Smooth muscle cell of the brain vasculature (primary cell): ENCODE measurements at regions not wholly inside any gene's neighbourhood (a gene's known extent, or its start where the extent isn't known, plus 50 kb on each side); places are given as distances from the start of the nearest gene placed in this dataset.

Experiments
- DNase-seq: peaks from one replicate; pipeline ENCODE4 v3.0.0-alpha.2; 2012; ENCODE audit warnings: low read depth, low spot score

GRCh38 chr14:98514016-98514415, 758.0 kb downstream of the BCL11B start:
- DNase-seq, result no peak

- no peak for DNase-seq
These were observed 735.7 kb downstream of the BCL11B start for GRCh38 chr14:98536256-98536655.

GRCh38 chr14:98542316-98542715, 729.7 kb downstream of the BCL11B start:
- no peak for DNase-seq

DNA sequence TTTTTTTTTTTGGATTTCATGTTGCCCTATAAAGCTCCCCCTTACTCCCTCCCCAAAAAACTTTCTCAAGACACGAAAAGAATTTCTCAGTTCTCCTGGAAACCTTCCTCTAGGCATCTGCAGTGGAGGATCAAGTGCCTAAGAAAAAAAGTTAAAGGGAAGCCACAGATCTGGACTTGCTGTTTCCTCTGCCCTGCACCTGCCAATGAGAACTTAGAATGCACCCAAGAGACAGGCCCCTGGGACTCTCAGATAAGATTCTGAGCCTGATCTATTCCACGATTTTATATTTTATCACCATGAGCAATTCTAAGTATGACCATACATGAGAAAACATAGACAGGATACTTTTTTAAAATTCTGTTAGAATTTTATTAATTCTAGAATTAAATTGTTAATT, 728.9 kb downstream of the BCL11B start:
- no peak for DNase-seq

GRCh38 chr14:98544174-98544573, 727.8 kb downstream of the BCL11B start:
- DNase-seq, result no peak

GRCh38 chr14:98545181-98545580, 726.8 kb downstream of the BCL11B start:
- no peak for DNase-seq

DNA sequence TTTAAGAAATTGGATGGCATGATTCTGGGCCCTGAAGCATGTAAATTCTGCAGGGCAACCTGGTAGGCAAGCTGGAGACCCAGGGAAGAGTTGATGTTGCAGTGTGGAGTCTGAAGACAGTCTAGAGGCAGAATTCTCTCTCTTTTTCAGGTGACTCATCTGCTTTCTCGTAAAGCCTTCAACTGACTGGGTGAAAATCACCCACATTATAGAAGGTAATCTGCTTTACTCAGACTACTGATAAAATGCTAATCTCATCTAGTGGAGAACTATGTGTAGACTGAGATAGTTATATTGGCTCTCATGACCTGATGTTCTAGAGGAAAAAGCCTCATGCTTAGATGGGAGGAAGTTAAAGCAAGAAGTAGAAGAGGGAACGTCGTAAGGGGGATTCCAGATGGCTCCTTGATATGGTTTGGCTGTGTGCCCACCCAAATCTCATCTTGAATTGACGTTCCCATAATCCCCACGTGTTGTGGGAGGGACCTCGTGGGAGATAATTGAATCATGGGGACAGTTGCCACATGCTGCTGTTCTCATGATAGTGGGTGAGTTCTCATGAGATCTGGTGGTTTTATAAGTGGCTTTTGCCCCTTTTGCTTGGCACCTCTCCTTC, 723.8 kb downstream of the BCL11B start:
- DNase-seq, result no peak

- no peak for DNase-seq
These were observed 721.0 kb downstream of the BCL11B start for GRCh38 chr14:98551028-98551427.

GRCh38 chr14:98555440-98555839, 716.6 kb downstream of the BCL11B start:
- no peak for DNase-seq

- no peak for DNase-seq
These were observed 708.0 kb downstream of the BCL11B start for GRCh38 chr14:98564006-98564405.

DNA sequence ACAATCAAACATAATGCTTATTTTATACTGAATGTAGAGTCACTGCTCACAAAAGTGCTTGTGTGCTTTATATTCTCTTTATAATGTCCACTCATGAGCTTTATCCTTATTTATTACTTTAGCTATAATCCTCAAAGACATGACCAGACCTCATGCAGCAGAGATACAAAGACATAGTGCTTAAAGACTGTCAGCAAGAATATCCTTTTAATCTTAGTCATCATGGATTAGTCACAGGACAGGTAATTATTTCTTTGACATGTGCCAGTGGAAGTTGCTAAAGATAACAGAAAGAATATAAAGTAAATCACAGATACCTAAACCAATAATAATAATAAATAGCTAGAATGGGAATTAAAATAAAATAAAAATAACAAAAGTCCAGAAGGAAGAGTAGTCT, 707.5 kb downstream of the BCL11B start:
- DNase-seq, result no peak

- DNase-seq, result no peak
These were observed 700.9 kb downstream of the BCL11B start for GRCh38 chr14:98571104-98571503.

GRCh38 chr14:98573082-98573481, 698.9 kb downstream of the BCL11B start:
- DNase-seq, result no peak

DNA sequence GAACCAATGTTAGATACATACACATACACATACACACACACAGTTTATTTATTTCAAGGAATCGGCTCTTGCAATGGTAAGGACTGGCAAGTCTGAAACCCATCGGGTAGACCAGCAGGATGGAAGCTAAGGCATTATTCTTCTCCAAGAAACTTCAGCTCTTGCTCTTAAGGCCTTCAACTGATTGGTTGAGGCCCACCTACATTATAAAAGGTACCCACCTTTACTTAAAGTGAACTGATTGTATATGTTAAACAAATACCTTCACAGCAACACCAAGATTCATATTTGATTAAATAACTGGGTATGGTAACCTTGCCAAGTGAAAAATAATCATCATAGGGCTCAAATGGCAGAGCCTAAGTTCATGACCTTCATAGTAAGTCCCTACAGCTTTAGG, 695.5 kb downstream of the BCL11B start:
- no peak for DNase-seq

DNA sequence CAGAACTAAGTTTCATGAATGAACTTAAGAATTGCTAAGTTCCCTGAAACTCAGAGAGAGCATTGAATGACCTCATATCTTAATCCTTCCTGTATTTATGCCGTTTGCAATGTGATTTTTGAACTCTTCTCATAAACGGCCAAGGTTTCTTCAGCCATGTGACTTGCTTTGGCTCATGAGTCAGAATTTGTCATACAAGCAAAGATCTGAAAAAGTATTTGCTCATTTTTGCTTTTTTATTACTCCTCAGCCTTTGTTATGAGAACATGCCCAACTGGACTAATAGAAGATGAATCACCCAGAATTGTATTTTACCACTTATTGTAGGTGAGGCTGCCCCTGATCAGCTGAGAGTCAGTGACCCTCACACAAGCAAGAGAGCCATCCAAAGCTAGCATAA, 693.8 kb downstream of the BCL11B start:
- no peak for DNase-seq

GRCh38 chr14:98579140-98579539, 692.9 kb downstream of the BCL11B start:
- DNase-seq, result no peak

DNA sequence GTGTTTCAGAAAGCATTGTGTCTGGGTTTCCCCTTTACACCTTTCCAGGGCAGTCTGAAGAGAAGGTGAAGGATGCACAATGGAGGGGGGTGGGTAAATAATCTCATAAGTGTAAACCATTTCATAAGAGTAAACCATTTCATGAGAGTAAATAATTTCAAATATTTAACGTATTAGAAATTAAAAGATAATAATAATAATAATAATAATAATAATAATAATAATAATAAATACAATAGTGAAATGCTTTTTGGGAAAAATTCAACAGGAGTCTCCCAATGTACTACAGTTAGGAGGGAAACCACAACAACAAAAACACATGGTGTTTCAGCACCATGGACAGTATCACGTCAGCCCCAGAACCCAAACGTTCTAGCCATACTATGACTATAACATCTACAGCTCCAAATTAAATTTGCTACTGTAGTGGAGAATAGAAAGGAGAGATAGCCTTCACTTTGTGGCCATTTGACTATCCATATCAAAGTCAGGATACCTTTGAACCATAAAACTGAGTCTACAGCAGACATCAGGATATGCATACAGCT, 691.8 kb downstream of the BCL11B start:
- DNase-seq, result no peak

DNA sequence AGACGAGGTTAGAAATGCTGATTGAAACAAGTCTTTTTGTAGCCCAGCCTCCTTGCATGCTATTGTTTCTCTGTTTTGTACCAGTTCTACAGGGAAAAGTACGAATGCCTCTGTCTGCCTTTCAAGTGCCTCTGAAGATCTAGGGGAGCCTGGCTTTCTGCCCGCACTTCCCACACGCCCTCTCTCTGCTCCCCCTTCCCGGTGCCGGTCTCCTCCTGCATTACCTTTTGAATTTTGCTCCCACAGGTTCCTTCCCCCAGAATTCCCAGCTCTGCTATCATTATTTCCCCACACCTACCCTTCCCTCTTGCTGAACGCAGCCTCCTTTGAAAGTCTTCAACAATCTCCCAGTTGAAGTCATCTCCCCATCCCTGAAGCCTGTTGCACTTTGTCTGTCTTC, 689.7 kb downstream of the BCL11B start:
- DNase-seq, result no peak

DNA sequence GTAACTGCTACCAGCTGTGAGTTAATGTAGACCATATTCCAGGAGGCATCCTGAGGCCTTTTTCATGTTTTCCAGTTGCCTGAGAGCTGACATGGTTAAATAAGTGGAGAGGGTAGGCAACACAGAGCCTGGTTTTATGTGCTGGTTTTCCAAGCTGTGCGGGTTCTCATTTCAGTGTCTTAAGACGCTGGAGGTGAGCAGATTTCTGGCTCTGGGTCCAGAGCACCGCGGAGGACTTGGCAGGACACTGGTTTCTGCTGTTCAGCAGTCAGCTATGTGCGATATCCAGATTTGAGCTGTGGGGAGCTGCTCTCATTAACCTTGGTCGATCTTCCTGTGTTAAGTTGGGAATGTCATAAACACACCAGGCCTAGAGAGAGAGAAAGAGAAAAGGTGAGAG, 680.8 kb downstream of the BCL11B start:
- DNase-seq, result no peak

GRCh38 chr14:98592611-98593170, 679.3 kb downstream of the BCL11B start:
- DNase-seq, result no peak

DNA sequence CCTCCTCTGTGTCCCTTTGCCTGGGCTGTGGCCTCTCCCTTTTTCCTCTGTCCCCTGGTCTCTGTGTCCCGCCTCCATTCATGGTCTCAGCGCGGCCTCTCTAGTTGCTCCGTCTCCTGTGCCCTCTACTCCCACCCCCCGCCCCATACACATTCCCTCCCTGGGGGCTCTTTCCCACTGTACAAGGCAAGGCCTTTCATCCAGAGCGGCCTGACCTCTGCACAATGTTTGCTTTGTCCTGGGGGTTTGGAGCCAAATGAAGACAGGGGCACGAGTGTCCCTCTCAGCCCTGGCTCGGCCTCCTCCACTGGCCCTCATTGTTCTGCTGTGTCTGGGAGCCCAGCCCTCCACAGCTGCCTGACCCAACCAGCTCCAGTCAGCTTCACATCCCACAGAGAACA, 678.6 kb downstream of the BCL11B start:
- DNase-seq, result no peak

DNA sequence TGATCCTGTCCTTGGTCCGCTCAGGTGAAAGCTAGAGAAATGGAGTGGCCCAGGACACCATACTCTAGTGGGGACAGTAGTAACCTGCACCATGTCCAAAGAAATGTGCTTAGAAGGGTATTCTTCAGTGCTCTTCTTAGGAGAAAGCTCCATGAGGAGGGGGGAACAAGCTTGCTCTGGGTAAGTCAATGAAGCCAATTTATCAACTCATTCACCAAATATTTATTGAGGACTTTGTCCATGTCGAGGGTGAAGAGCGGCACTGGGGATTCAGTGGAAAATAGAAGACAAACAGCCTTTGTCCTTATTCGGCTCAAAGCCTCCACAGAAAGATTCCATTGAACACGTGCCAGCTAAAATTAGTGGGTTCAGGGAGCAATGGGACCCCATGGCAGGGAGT, 677.8 kb downstream of the BCL11B start:
- DNase-seq, result no peak

- no peak for DNase-seq
These were observed 673.4 kb downstream of the BCL11B start for GRCh38 chr14:98598576-98598975.

- no peak for DNase-seq
These were observed 672.9 kb downstream of the BCL11B start for GRCh38 chr14:98599082-98599481.
